Neuronal stem cell (in vitro differentiated cells): ENCODE measurements at regions not wholly inside any gene's neighbourhood (a gene's known extent, or its start where the extent isn't known, plus 50 kb on each side); places are given as distances from the start of the nearest gene placed in this dataset.
"Not testable (repeated sequence)": the region's sequence is repeated elsewhere in the genome, so short reads cannot be mapped to it uniquely, and the experiment has no call there.

Source experiments
- DNase-seq: peaks from one replicate; pipeline ENCODE4 v3.0.0-alpha.2; 2013; ENCODE audit warnings: low spot score
- H2AFZ ChIP-seq: one replicate; pipeline ENCODE4 v1.6.1; 2013; ENCODE audit warnings: mild to moderate bottlenecking, low read length, inconsistent platforms
- H2AK5ac ChIP-seq: 2 replicates; pipeline ENCODE4 v1.6.1; 2013; ENCODE audit warnings: low read depth, mild to moderate bottlenecking, inconsistent platforms, low read length, moderate library complexity, mixed read lengths
- H2BK120ac ChIP-seq: 2 replicates; pipeline ENCODE4 v1.6.1; 2013; ENCODE audit warnings: low read depth, mild to moderate bottlenecking, inconsistent platforms, low read length, moderate library complexity, mixed read lengths
- H2BK12ac ChIP-seq: one replicate; pipeline ENCODE4 v1.6.1; 2013; ENCODE audit warnings: low read length, inconsistent platforms
- H2BK15ac ChIP-seq: 2 replicates; pipeline ENCODE4 v1.6.1; 2013; ENCODE audit warnings: mild to moderate bottlenecking, low read length, inconsistent platforms, mixed read lengths
- H2BK5ac ChIP-seq: one replicate; pipeline ENCODE4 v1.6.1; 2013; ENCODE audit warnings: inconsistent platforms, mild to moderate bottlenecking, low read length, moderate library complexity
- H3K14ac ChIP-seq: one replicate; pipeline ENCODE4 v1.6.1; 2013; ENCODE audit warnings: low read length, inconsistent platforms
- H3K18ac ChIP-seq: 2 replicates; pipeline ENCODE4 v1.6.1; 2013; ENCODE audit warnings: low read length, inconsistent platforms
- H3K23ac ChIP-seq: 2 replicates; pipeline ENCODE4 v1.6.1; 2013; ENCODE audit warnings: low read depth, mild to moderate bottlenecking, mixed read lengths, low read length, inconsistent platforms; ENCODE audit not compliant: poor library complexity
- H3K27ac ChIP-seq: replicated peaks from 3 replicates; pipeline ENCODE4 v1.5.1; 2013; ENCODE audit warnings: low read length, inconsistent platforms
- H3K27me3 ChIP-seq, 3 experiments: 2 replicates each; pipeline ENCODE4 v1.6.1; 2013; ENCODE audit warnings: low read length in 3 of 3, mild to moderate bottlenecking in 2 of 3, inconsistent platforms in 1 of 3, low read depth in 1 of 3, mixed read lengths in 1 of 3, moderate library complexity in 1 of 3; ENCODE audit not compliant: control insufficient read depth in 3 of 3, insufficient read depth in 3 of 3
- H3K36me3 ChIP-seq, 2 donors: replicated peaks in 1 of 2; 2 replicates each; pipeline ENCODE4 v1.6.1; 2013; ENCODE audit warnings: low read length in 2 of 2; ENCODE audit not compliant: control insufficient read depth in 2 of 2, insufficient read depth in 2 of 2
- H3K4ac ChIP-seq: 2 replicates; pipeline ENCODE4 v1.6.1; 2013; ENCODE audit warnings: inconsistent platforms, mild to moderate bottlenecking, low read length, moderate library complexity
- H3K4me1 ChIP-seq, 2 donors: 1 replicate in 1 of 2; 2 replicates in 1 of 2; pipeline ENCODE4 v1.6.1; 2013; ENCODE audit warnings: low read length in 2 of 2, low read depth in 1 of 2; ENCODE audit not compliant: control insufficient read depth in 2 of 2, insufficient read depth in 1 of 2
- H3K4me2 ChIP-seq: one replicate; pipeline ENCODE4 v1.6.1; 2013; ENCODE audit warnings: mild to moderate bottlenecking, low read length, inconsistent platforms; ENCODE audit not compliant: insufficient read depth, poor library complexity, severe bottlenecking
- H3K4me3 ChIP-seq, 2 donors: 2 replicates each; pipeline ENCODE4 v1.5.1; 2013; ENCODE audit warnings: low read length in 2 of 2, mild to moderate bottlenecking in 2 of 2, inconsistent platforms in 1 of 2, moderate library complexity in 1 of 2
- H3K79me1 ChIP-seq: one replicate; pipeline ENCODE4 v1.6.1; 2013; ENCODE audit warnings: low read depth, mild to moderate bottlenecking, inconsistent platforms, low read length, moderate library complexity
- H3K9ac ChIP-seq: one replicate; pipeline ENCODE4 v1.6.1; 2013; ENCODE audit warnings: mild to moderate bottlenecking, low read depth, low read length, inconsistent platforms; ENCODE audit not compliant: poor library complexity
- H3K9me3 ChIP-seq, 2 donors: replicated peaks in 1 of 2; 2 replicates each; pipeline versions ENCODE3 to v1.6.1; 2013; ENCODE audit warnings: low read length in 2 of 2, mild to moderate bottlenecking in 2 of 2, inconsistent platforms in 1 of 2, low read depth in 1 of 2, mixed read lengths in 1 of 2, moderate library complexity in 1 of 2; ENCODE audit not compliant: control insufficient read depth in 2 of 2, insufficient read depth in 1 of 2
- H4K8ac ChIP-seq: one replicate; pipeline ENCODE4 v1.6.1; 2013; ENCODE audit warnings: low read depth, mild to moderate bottlenecking, inconsistent platforms, low read length, moderate library complexity
- H4K91ac ChIP-seq: one replicate; pipeline ENCODE4 v1.6.1; 2013; ENCODE audit warnings: low read length, low read depth, mild to moderate bottlenecking, inconsistent platforms; ENCODE audit not compliant: poor library complexity
- WGBS, 2 donors: extraction: QIAGEN DNeasy Blood & Tissue Kit; methylation state at CpG; one replicate each; pipeline ENCODE4 v1.1.7; 2013; ENCODE audit warnings: missing lambda C conversion rate in 2 of 2, mixed read lengths in 1 of 2; ENCODE audit not compliant: insufficient read length in 2 of 2, insufficient replicate concordance in 1 of 2; ENCODE audit errors: extremely low coverage in 2 of 2; 5-methylcytosine and 5-hydroxymethylcytosine counted together

DNA sequence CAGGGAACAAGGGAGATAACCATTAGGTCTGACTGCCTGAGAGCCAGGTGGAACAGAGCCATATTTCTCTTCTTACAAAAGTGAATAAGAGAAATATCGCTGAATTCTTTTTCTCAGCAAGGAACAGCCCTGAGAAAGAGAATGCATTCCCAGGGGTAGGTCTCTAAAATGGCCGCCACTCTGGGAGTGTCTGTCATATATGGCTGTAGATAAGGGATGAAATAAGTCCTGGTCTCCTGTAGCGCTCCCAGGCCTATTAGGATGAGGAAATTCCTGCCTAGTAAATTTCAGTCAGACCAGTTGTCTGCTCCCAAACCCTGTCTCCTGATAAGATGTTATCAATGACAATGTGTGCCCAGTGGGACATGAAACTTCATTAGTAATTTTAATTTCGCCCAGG lies 1236.4 kb upstream of the CNTN5 start:
- H3K9ac ChIP-seq, H3K27ac ChIP-seq, H4K8ac ChIP-seq, DNase-seq, H2BK5ac ChIP-seq, H3K18ac ChIP-seq, H3K4me3 ChIP-seq, H3K79me1 ChIP-seq, H4K91ac ChIP-seq, H2BK120ac ChIP-seq, H3K14ac ChIP-seq, H2BK12ac ChIP-seq, H2AFZ ChIP-seq, H3K23ac ChIP-seq, H3K9me3 ChIP-seq, H3K36me3 ChIP-seq, H3K4me2 ChIP-seq, H3K4me1 ChIP-seq, H3K4ac ChIP-seq, H3K27me3 ChIP-seq, H2AK5ac ChIP-seq, H2BK15ac ChIP-seq: not testable (repeated sequence)
- WGBS, 2 donors = no CpG with 5 or more reads among the region's 4 CpGs

DNA sequence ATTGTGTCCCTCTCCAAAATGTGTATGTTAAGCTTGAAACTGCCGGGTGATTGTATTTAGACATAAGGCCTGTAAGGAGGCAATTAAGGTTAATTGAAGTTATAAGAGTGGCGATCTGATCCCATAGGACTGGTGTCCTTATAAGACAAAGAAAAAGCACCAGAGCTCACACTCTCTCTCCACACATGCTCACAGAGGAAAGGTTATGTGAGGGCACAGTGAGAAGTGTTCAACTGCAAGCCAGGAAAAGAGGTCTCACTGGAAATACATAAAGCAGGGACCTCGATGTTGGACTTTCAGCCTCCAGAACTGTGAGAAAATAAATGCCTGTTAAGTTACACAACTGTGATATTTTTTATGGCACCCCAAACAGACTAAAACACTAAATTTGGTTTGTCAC lies 1233.8 kb upstream of the CNTN5 start:
- H2AK5ac ChIP-seq = no peak overlapping the region
- no peaks in the 10 kb centered on the region for H3K36me3 ChIP-seq
- DNase-seq = no peak
- H4K91ac ChIP-seq = no peak overlapping the region
- no peak overlapping the region for H3K4me2 ChIP-seq
- no peak overlapping the region for H3K27ac ChIP-seq
- H2BK15ac ChIP-seq = no peak overlapping the region
- H2BK5ac ChIP-seq = no peak overlapping the region
- no peak overlapping the region for H2BK12ac ChIP-seq
- no peak overlapping the region for H3K4me3 ChIP-seq
- H3K4ac ChIP-seq = no peak overlapping the region
- H3K79me1 ChIP-seq = no peaks in the 10 kb centered on the region
- H3K9me3 ChIP-seq = no peaks in the 10 kb centered on the region
- no peak overlapping the region for H4K8ac ChIP-seq
- no peak overlapping the region for H3K18ac ChIP-seq
- no peak overlapping the region for H2AFZ ChIP-seq
- no peak overlapping the region for H3K23ac ChIP-seq
- H3K4me1 ChIP-seq = no peaks in the 10 kb centered on the region
- WGBS, 2 donors = no CpG with 5 or more reads among the region's 3 CpGs
- no peak overlapping the region for H3K14ac ChIP-seq
- H2BK120ac ChIP-seq = no peak overlapping the region
- H3K27me3 ChIP-seq = no peaks in the 10 kb centered on the region
- H3K9ac ChIP-seq = no peak overlapping the region

DNA sequence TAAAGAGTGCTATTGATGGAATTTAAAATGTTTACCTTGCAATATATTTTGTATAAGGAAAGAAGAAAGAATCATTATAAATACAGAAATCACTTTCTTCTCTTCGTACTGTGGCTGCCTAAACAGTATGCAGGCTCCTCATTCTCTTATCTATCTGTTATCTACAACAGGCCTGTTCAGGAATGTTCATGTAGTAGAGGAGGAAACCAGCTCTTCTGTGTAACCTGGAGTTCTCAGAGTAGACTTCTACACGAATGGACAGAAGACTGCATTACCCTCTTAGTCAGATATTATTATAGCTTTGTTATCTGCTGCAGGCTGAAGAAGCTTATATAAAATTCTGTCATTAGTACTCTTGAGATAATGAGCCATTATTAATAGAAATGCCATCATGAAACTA lies 1225.9 kb upstream of the CNTN5 start:
- H3K4me1 ChIP-seq = no peaks in the 10 kb centered on the region
- no peaks in the 10 kb centered on the region for H3K27me3 ChIP-seq
- H3K18ac ChIP-seq = no peak overlapping the region
- no peaks in the 10 kb centered on the region for H3K79me1 ChIP-seq
- DNase-seq = no peak
- no peak overlapping the region for H2BK120ac ChIP-seq
- no peaks in the 10 kb centered on the region for H3K9me3 ChIP-seq
- H2AK5ac ChIP-seq = no peak overlapping the region
- WGBS, 2 donors = no CpG with 5 or more reads among the region's 2 CpGs
- no peak overlapping the region for H2BK12ac ChIP-seq
- H3K9ac ChIP-seq = no peak overlapping the region
- no peak overlapping the region for H4K8ac ChIP-seq
- no peak overlapping the region for H3K4me2 ChIP-seq
- no peak overlapping the region for H4K91ac ChIP-seq
- H3K14ac ChIP-seq = no peak overlapping the region
- H3K4ac ChIP-seq = no peak overlapping the region
- H3K27ac ChIP-seq = no peak overlapping the region
- no peak overlapping the region for H3K23ac ChIP-seq
- H2BK15ac ChIP-seq = no peak overlapping the region
- no peak overlapping the region for H2BK5ac ChIP-seq
- no peak overlapping the region for H2AFZ ChIP-seq
- no peak overlapping the region for H3K4me3 ChIP-seq
- H3K36me3 ChIP-seq = no peaks in the 10 kb centered on the region

DNA sequence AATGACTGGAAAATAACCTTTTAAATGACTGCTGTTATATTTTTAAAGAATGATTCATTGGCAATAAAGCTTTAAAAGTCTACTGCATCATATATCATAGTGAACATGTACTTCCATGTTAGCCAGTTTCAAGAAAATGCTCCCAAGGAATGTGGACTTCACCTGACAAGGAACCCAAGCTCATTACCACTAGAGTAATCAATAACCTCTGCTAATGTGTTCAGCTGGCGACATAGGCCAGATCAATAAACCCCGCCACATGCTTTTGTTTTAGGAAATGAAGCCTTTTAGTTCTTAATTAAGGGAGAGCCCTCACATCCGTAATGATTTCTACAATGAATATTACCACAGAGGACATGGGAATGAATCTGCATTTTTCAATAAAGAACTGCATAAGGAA lies 1219.9 kb upstream of the CNTN5 start:
- Histone ChIP-seq H4K8ac (no peak overlapping the region), H3K27me3 (no peaks in the 10 kb centered on the region), H2BK5ac (no peak overlapping the region), H4K91ac (no peak overlapping the region), H3K9ac (no peak overlapping the region), H3K27ac (no peak overlapping the region), H3K9me3 (no peaks in the 10 kb centered on the region), H3K4ac (no peak overlapping the region), H2AFZ (no peak overlapping the region), H3K4me1 (no peaks in the 10 kb centered on the region), H3K18ac (no peak overlapping the region), H3K4me3 (no peak overlapping the region), H2AK5ac (no peak overlapping the region), H2BK15ac (no peak overlapping the region), H3K4me2 (no peak overlapping the region), H3K14ac (no peak overlapping the region), H3K23ac (no peak overlapping the region), H2BK12ac (no peak overlapping the region), H3K79me1 (no peaks in the 10 kb centered on the region), H2BK120ac (no peak overlapping the region), H3K36me3 (no peaks in the 10 kb centered on the region)
- no peak for DNase-seq
- WGBS, 2 donors = no CpG with 5 or more reads among the region's 3 CpGs
